ENCODE measurements at regions not wholly inside any gene's neighbourhood (a gene's known extent, or its start where the extent isn't known, plus 50 kb on each side); places are given as distances from the start of the nearest gene placed in this dataset.

- TF ChIP-seq TSHZ1 (tag by site-specific recombination; IDR thresholded peaks at IDR 0.05; ENCODE audit: borderline replicate concordance): no peak
- TF ChIP-seq, protein P1, sequence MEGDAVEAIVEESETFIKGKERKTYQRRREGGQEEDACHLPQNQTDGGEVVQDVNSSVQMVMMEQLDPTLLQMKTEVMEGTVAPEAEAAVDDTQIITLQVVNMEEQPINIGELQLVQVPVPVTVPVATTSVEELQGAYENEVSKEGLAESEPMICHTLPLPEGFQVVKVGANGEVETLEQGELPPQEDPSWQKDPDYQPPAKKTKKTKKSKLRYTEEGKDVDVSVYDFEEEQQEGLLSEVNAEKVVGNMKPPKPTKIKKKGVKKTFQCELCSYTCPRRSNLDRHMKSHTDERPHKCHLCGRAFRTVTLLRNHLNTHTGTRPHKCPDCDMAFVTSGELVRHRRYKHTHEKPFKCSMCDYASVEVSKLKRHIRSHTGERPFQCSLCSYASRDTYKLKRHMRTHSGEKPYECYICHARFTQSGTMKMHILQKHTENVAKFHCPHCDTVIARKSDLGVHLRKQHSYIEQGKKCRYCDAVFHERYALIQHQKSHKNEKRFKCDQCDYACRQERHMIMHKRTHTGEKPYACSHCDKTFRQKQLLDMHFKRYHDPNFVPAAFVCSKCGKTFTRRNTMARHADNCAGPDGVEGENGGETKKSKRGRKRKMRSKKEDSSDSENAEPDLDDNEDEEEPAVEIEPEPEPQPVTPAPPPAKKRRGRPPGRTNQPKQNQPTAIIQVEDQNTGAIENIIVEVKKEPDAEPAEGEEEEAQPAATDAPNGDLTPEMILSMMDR (tag by site-specific recombination; IDR thresholded peaks at IDR 0.05): no peak
- TF ChIP-seq REST (tag by site-specific recombination; IDR thresholded peaks at IDR 0.05): no peak
- TF ChIP-seq ZFP41 (tag by site-specific recombination; IDR thresholded peaks at IDR 0.05; ENCODE audit: borderline replicate concordance): no peak
Measured at GRCh38 chr9:26463837-26464236, 428.8 kb downstream of the CAAP1 start.

All from HEK293 (cell line).